HFFc6 (cell line): ENCODE measurements at regions not wholly inside any gene's neighbourhood (a gene's known extent, or its start where the extent isn't known, plus 50 kb on each side); places are given as distances from the start of the nearest gene placed in this dataset.

ENCODE experiments used
- DNase-seq: peaks from one replicate; pipeline ENCODE4 v3.0.0-alpha.2; 2018
- H3K27ac Mint-ChIP-seq: 2 replicates; pipeline ENCODE4 v1.8.0; 2020; ENCODE audit warnings: mild to moderate bottlenecking, mixed read lengths
- H3K27me3 Mint-ChIP-seq: 2 replicates; pipeline ENCODE4 v1.8.0; 2021; ENCODE audit warnings: mild to moderate bottlenecking, moderate library complexity, mixed read lengths; ENCODE audit not compliant: insufficient read depth
- H3K36me3 Mint-ChIP-seq: 2 replicates; pipeline ENCODE4 v1.8.0; 2021; ENCODE audit warnings: low read depth, mixed read lengths
- H3K4me1 Mint-ChIP-seq: 2 replicates; pipeline ENCODE4 v1.8.0; 2020; ENCODE audit warnings: low read depth, mixed read lengths
- H3K4me3 Mint-ChIP-seq: 2 replicates; pipeline ENCODE4 v1.8.0; 2020; ENCODE audit warnings: mild to moderate bottlenecking, moderate library complexity, mixed read lengths
- H3K9me3 Mint-ChIP-seq: 2 replicates; pipeline ENCODE4 v1.8.0; 2020; ENCODE audit warnings: mild to moderate bottlenecking, mixed read lengths
- TF ChIP-seq, protein P1 (sequence below): fragments of 200-600 bp; sonication (generic); IDR thresholded peaks from 2 replicates; pipeline ENCODE4 v1.5.0; 2021; ENCODE audit warnings: antibody characterized with exemption, mild to moderate bottlenecking

DNA sequence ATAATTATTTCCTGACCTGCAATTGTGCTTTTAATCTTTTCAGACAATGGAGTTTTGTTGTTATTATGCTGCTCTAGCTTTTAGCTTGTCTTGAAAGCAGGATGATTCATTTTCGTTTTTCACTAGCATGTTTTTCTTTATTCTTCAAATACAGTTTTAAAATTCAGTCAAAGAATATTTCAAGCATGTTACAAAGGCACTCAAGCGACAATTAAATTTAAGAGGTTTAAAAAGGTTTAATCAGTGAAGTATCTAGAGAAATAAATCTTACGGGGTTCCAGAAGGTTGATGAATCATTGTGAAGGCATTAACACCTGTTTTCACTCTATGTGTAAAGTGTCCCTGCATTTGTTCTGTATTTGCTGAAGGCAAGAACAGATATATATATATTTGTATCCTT, 390.7 kb upstream of the TMEFF2 start:
- Mint-ChIP-seq H3K36me3 (no peaks in the 10 kb centered on the region), H3K27me3 (no peaks in the 10 kb centered on the region), H3K27ac (no peak overlapping the region), H3K4me3 (no peak overlapping the region), H3K4me1 (no peaks in the 10 kb centered on the region), H3K9me3 (peaks cover 13% of the 10 kb centered on the region)
- no peak for DNase-seq
- TF ChIP-seq, protein P1, sequence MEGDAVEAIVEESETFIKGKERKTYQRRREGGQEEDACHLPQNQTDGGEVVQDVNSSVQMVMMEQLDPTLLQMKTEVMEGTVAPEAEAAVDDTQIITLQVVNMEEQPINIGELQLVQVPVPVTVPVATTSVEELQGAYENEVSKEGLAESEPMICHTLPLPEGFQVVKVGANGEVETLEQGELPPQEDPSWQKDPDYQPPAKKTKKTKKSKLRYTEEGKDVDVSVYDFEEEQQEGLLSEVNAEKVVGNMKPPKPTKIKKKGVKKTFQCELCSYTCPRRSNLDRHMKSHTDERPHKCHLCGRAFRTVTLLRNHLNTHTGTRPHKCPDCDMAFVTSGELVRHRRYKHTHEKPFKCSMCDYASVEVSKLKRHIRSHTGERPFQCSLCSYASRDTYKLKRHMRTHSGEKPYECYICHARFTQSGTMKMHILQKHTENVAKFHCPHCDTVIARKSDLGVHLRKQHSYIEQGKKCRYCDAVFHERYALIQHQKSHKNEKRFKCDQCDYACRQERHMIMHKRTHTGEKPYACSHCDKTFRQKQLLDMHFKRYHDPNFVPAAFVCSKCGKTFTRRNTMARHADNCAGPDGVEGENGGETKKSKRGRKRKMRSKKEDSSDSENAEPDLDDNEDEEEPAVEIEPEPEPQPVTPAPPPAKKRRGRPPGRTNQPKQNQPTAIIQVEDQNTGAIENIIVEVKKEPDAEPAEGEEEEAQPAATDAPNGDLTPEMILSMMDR: no peak

DNA sequence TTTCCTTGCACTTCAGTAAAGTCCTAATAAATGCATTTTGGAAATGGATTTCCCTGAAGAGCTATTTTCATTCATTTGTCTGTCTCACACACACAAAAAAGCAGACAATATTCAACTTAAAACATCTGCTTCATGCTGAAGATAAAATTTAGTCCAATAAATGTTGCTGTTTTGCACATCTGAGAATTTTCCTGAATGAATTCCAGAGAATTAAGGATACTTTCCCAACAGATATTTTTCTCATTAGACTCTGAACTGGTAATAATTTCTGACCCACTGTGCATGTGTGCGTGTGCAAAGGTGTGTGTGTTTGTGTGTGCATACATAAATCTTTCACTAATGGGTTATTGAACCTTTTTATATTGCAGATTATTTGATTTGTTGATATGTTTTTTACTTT, 390.2 kb upstream of the TMEFF2 start:
- Mint-ChIP-seq H3K36me3 (no peaks in the 10 kb centered on the region), H3K9me3 (peaks cover 9% of the 10 kb centered on the region; the same call in 1 of the 2 replicates), H3K4me1 (no peaks in the 10 kb centered on the region), H3K27me3 (no peaks in the 10 kb centered on the region), H3K4me3 (no peak overlapping the region), H3K27ac (no peak overlapping the region)
- TF ChIP-seq, protein P1: no peak
- DNase-seq: no peak

DNA sequence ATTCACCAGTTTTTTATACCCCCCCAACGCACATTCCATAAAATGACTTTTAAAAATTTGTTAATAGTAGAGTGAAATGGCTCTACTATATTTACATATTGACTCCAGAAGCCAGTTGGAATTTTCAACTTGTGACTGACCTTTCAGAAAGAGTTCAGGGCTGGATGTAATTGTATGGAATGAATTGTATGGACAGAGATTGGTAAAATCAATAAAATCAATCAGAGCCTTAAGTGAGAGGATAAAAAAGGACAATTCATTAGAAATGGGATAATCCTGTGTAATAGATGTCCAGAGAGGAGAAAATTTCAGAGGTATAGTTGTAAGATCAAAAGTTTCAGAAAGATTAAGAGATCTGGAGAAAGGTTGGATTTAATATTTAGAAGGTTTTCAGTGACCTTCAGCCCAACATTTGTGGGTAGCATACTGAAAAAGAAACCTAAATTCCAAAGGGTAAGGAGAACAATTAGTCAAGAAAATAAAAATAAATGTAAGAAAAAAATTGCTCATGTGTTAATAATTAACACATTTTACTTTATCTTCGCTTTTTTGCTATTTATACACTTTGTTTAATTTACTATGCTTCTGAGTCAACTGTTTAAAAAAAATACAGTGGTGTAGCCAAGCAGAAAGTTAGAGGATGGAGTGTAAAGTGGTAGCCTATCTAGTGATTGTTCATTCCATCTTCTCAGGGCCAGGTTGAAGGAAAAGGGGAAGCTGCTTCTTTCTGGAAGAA, 385.4 kb upstream of the TMEFF2 start:
- Mint-ChIP-seq H3K4me3 (no peak overlapping the region), H3K9me3 (peaks cover 17% of the 10 kb centered on the region; the same call in 1 of the 2 replicates), H3K27me3 (no peaks in the 10 kb centered on the region), H3K27ac (no peak overlapping the region), H3K36me3 (no peaks in the 10 kb centered on the region), H3K4me1 (no peaks in the 10 kb centered on the region)
- DNase-seq: no peak
- TF ChIP-seq, protein P1: no peak

DNA sequence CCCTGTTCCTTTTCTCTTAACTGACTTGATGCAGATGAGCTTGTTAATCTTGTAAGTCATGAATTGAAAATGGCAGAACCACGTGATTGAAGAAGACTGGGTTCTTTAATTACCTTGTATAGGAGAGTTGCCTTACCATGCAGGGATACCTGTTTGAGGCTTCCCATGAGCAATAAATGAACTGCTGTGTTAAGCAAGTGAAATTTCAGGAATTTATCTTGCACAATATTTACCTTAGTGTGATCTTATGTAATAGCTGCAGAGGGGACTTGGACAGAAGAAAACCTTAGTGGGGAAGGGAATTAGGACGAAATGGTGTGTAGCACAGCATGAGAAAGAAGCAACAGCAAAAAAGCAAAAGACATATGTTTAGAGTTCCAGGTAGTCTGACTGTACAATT, 384.0 kb upstream of the TMEFF2 start:
- no peaks in the 10 kb centered on the region for H3K4me1 Mint-ChIP-seq
- H3K4me3 Mint-ChIP-seq: no peak overlapping the region
- no peaks in the 10 kb centered on the region for H3K27me3 Mint-ChIP-seq
- peaks cover 21% of the 10 kb centered on the region for H3K9me3 Mint-ChIP-seq
- TF ChIP-seq, protein P1: no peak
- no peaks in the 10 kb centered on the region for H3K36me3 Mint-ChIP-seq
- no peak for DNase-seq
- no peak overlapping the region for H3K27ac Mint-ChIP-seq

DNA sequence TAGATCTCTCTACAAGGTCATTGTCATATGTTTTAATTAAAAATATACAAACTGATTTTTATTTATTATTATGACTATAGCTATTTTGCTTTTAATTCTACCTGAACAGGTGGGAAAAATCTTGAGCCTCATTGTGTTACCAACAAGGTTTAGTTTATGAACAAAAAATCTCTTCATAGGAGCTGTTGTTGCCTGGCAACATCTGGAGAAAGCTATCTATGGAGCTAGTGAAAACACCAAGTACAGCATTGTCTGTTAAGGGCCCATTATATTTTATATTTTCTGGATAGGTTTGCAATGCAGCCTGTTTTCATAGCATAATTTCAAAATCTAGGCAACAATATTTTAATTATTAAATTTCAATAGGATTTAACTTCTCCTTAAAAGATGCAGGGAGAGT, 383.0 kb upstream of the TMEFF2 start:
- peaks cover 25% of the 10 kb centered on the region for H3K9me3 Mint-ChIP-seq
- no peaks in the 10 kb centered on the region for H3K36me3 Mint-ChIP-seq
- no peak for DNase-seq
- H3K27me3 Mint-ChIP-seq: no peaks in the 10 kb centered on the region
- H3K4me3 Mint-ChIP-seq: no peak overlapping the region
- TF ChIP-seq, protein P1: no peak
- no peaks in the 10 kb centered on the region for H3K4me1 Mint-ChIP-seq
- no peak overlapping the region for H3K27ac Mint-ChIP-seq
